ENCODE measurements at regions not wholly inside any gene's neighbourhood (a gene's known extent, or its start where the extent isn't known, plus 50 kb on each side); places are given as distances from the start of the nearest gene placed in this dataset.

GRCh38 chr9:89825669-89826068 lies 220.9 kb downstream of the GADD45G start (continued):
- no peak for TF ChIP-seq CTCF (IDR thresholded peaks at IDR 0.05 in 2 of 3, conservative IDR thresholded peaks at IDR 0.05 in 1 of 3; ENCODE audit: control insufficient read depth in 2 of 3, extremely low read depth in 1 of 3, insufficient read depth in 1 of 3, low read depth in 3 of 3, low read length in 3 of 3)
- TF ChIP-seq CREM (IDR thresholded peaks at IDR 0.05; ENCODE audit: low read depth) = no peak
- TF ChIP-seq HDAC2 (IDR thresholded peaks at IDR 0.05) = no peak
- no peak for TF ChIP-seq POLR2A (IDR thresholded peaks at IDR 0.05; ENCODE audit: low read depth, low read length)
- no peak for TF ChIP-seq RFX5 (IDR thresholded peaks at IDR 0.05; ENCODE audit: low read depth, low read length)

- 73% methylated on average over 8 of the region's 8 CpGs for WGBS (ENCODE audit: insufficient coverage, insufficient replicate concordance, low lambda C conversion rate, missing lambda C conversion rate)
- no peak overlapping the region for H3K4me3 ChIP-seq
- TF ChIP-seq TCF3 (IDR thresholded peaks at IDR 0.05; ENCODE audit: borderline replicate concordance, insufficient read depth, low read depth, low read length) = no peak
- POLR2A ChIA-PET = interaction anchor here (1.4 kb wide), 1 partner anchor 10 kb away, joined by 6 read pairs; no protein-coding TSS in a partner anchor
- RAD21 ChIA-PET (ENCODE audit: unreplicated experiment) = interaction anchor here (1.0 to 2.4 kb wide), 2 partner anchors 11 to 21 kb away, joined by 3 to 17 read pairs; no protein-coding TSS in a partner anchor
- no peak for DNase-seq (ENCODE audit: low read depth, low spot score)
- intact Hi-C loops (cut with micrococcal nuclease; ENCODE audit: unreplicated experiment) (no loop called here), in situ Hi-C loops (cut with MboI) (no loop called here)
- no peaks in the 10 kb centered on the region for H3K27me3 ChIP-seq (replicated peaks in 1 of 2; ENCODE audit: control insufficient read depth in 2 of 2, insufficient read depth in 2 of 2, low read length in 1 of 2)
- no peaks in the 10 kb centered on the region for H4K20me1 ChIP-seq (ENCODE audit: control insufficient read depth, insufficient read depth)
- SMC1A ChIA-PET (ENCODE audit: uncharacterized antibody, unreplicated experiment) = interaction anchor here (0.9 to 2.0 kb wide), 4 partner anchors 10 to 49 kb away, joined by 3 to 16 read pairs (median 4); no protein-coding TSS in a partner anchor
- no peak overlapping the region for H3K9ac ChIP-seq (ENCODE audit: control insufficient read depth, insufficient read depth, low read length)
- no peak overlapping the region for H3K4me2 ChIP-seq (ENCODE audit: control insufficient read depth, insufficient read depth)
- no peaks in the 10 kb centered on the region; the same call in 2 of the 3 replicates for H3K9me3 ChIP-seq (replicated peaks; ENCODE audit: control insufficient read depth, insufficient read depth, low read length)
- ATAC-seq = no peak
- FAIRE-seq = no peak
- CTCF ChIA-PET = interaction anchor here (1.7 kb wide), 1 partner anchor 9 kb away, joined by 15 read pairs; no protein-coding TSS in a partner anchor
- no peak overlapping the region for H2AFZ ChIP-seq (ENCODE audit: control insufficient read depth, low read depth, low read length)
- peaks cover 6% of the 10 kb centered on the region for H3K4me1 ChIP-seq (ENCODE audit: control insufficient read depth, insufficient read depth, low read length)
- BruUV-seq (replicated peaks) = no TSS peak
- no peaks in the 10 kb centered on the region for H3K36me3 ChIP-seq (ENCODE audit: control insufficient read depth in 2 of 2, insufficient read depth in 2 of 2, low read length in 1 of 2)
- no peak overlapping the region for H3K27ac ChIP-seq (ENCODE audit: control insufficient read depth, insufficient read depth)
- H3K79me2 ChIP-seq (ENCODE audit: control insufficient read depth, insufficient read depth, low read length) = no peaks in the 10 kb centered on the region
Observed at GRCh38 chr9:89826186-89826585, 221.4 kb downstream of the GADD45G start.
